ENCODE measurements at regions not wholly inside any gene's neighbourhood (a gene's known extent, or its start where the extent isn't known, plus 50 kb on each side); places are given as distances from the start of the nearest gene placed in this dataset.
"Not testable (repeated sequence)": the region's sequence is repeated elsewhere in the genome, so short reads cannot be mapped to it uniquely, and the experiment has no call there.

GRCh38 chr9:81028504-81028903 lies 660.8 kb downstream of the TLE1 start:
- no peak for DNase-seq
- in situ Hi-C loops (cut with MboI; ENCODE audit: low pct_unique_long_range_greater_than_20kb, low sequenced_read_pairs) = no loop called here

- in situ Hi-C loops (cut with MboI; ENCODE audit: low pct_unique_long_range_greater_than_20kb, low sequenced_read_pairs) = no loop called here
- DNase-seq = no peak
Observed at GRCh38 chr9:81022177-81022576, 667.2 kb downstream of the TLE1 start.

GRCh38 chr9:81014945-81015344 lies 674.4 kb downstream of the TLE1 start:
- DNase-seq; in situ Hi-C loops (cut with MboI; ENCODE audit: low pct_unique_long_range_greater_than_20kb, low sequenced_read_pairs): not testable (repeated sequence)

GRCh38 chr9:81013191-81013590 lies 676.2 kb downstream of the TLE1 start:
- DNase-seq; in situ Hi-C loops (cut with MboI; ENCODE audit: low pct_unique_long_range_greater_than_20kb, low sequenced_read_pairs): not testable (repeated sequence)

GRCh38 chr9:81002906-81003305 lies 686.4 kb downstream of the TLE1 start:
- DNase-seq = no peak
- in situ Hi-C loops (cut with MboI; ENCODE audit: low pct_unique_long_range_greater_than_20kb, low sequenced_read_pairs) = no loop called here

GRCh38 chr9:81002242-81002641 lies 687.1 kb downstream of the TLE1 start:
- in situ Hi-C loops (cut with MboI; ENCODE audit: low pct_unique_long_range_greater_than_20kb, low sequenced_read_pairs) = no loop called here
- DNase-seq = no peak

GRCh38 chr9:80995759-80996158 lies 693.6 kb downstream of the TLE1 start:
- no peak for DNase-seq
- in situ Hi-C loops (cut with MboI; ENCODE audit: low pct_unique_long_range_greater_than_20kb, low sequenced_read_pairs) = no loop called here

GRCh38 chr9:80994892-80995291 lies 694.5 kb downstream of the TLE1 start:
- no peak for DNase-seq
- in situ Hi-C loops (cut with MboI; ENCODE audit: low pct_unique_long_range_greater_than_20kb, low sequenced_read_pairs) = no loop called here

GRCh38 chr9:80985595-80985994 lies 703.8 kb downstream of the TLE1 start:
- in situ Hi-C loops (cut with MboI; ENCODE audit: low pct_unique_long_range_greater_than_20kb, low sequenced_read_pairs); DNase-seq: not testable (repeated sequence)

- no peak for DNase-seq
- in situ Hi-C loops (cut with MboI; ENCODE audit: low pct_unique_long_range_greater_than_20kb, low sequenced_read_pairs) = no loop called here
Observed at GRCh38 chr9:80976403-80976802, 712.9 kb downstream of the TLE1 start.

- DNase-seq; in situ Hi-C loops (cut with MboI; ENCODE audit: low pct_unique_long_range_greater_than_20kb, low sequenced_read_pairs): not testable (repeated sequence)
Observed at GRCh38 chr9:80970377-80970776, 719.0 kb downstream of the TLE1 start.

- DNase-seq = no peak
- in situ Hi-C loops (cut with MboI; ENCODE audit: low pct_unique_long_range_greater_than_20kb, low sequenced_read_pairs) = no loop called here
Observed at GRCh38 chr9:80968611-80969010, 720.7 kb downstream of the TLE1 start.

GRCh38 chr9:80964914-80965313 lies 724.4 kb downstream of the TLE1 start:
- DNase-seq = no peak
- in situ Hi-C loops (cut with MboI; ENCODE audit: low pct_unique_long_range_greater_than_20kb, low sequenced_read_pairs) = no loop called here

GRCh38 chr9:80964374-80964773 lies 725.0 kb downstream of the TLE1 start:
- DNase-seq = no peak
- in situ Hi-C loops (cut with MboI; ENCODE audit: low pct_unique_long_range_greater_than_20kb, low sequenced_read_pairs) = no loop called here

- in situ Hi-C loops (cut with MboI; ENCODE audit: low pct_unique_long_range_greater_than_20kb, low sequenced_read_pairs) = no loop called here
- DNase-seq = no peak
Observed at GRCh38 chr9:80957801-80958200, 731.5 kb downstream of the TLE1 start.

- no peak for DNase-seq
- in situ Hi-C loops (cut with MboI; ENCODE audit: low pct_unique_long_range_greater_than_20kb, low sequenced_read_pairs) = no loop called here
Observed at GRCh38 chr9:80954521-80954920, 734.8 kb downstream of the TLE1 start.

- in situ Hi-C loops (cut with MboI; ENCODE audit: low pct_unique_long_range_greater_than_20kb, low sequenced_read_pairs) = no loop called here
- no peak for DNase-seq
Observed at GRCh38 chr9:80952363-80952922, 736.9 kb downstream of the TLE1 start.

GRCh38 chr9:80951675-80952074 lies 737.7 kb downstream of the TLE1 start:
- no peak for DNase-seq
- in situ Hi-C loops (cut with MboI; ENCODE audit: low pct_unique_long_range_greater_than_20kb, low sequenced_read_pairs) = no loop called here

- in situ Hi-C loops (cut with MboI; ENCODE audit: low pct_unique_long_range_greater_than_20kb, low sequenced_read_pairs) = no loop called here
Observed at GRCh38 chr9:80948876-80949275, 740.5 kb downstream of the TLE1 start.

GRCh38 chr9:80948066-80948465 lies 741.3 kb downstream of the TLE1 start:
- DNase-seq = no peak
- in situ Hi-C loops (cut with MboI; ENCODE audit: low pct_unique_long_range_greater_than_20kb, low sequenced_read_pairs) = no loop called here

More at GRCh38 chr9:80948876-80949275, 740.5 kb downstream of the TLE1 start:
- no peak for DNase-seq

- DNase-seq = no peak
- in situ Hi-C loops (cut with MboI; ENCODE audit: low pct_unique_long_range_greater_than_20kb, low sequenced_read_pairs) = no loop called here
Observed at GRCh38 chr9:80946496-80947170, 742.7 kb downstream of the TLE1 start.
